OCI-LY7 (cell line): ENCODE measurements at regions not wholly inside any gene's neighbourhood (a gene's known extent, or its start where the extent isn't known, plus 50 kb on each side); places are given as distances from the start of the nearest gene placed in this dataset.

ENCODE experiments used
- CTCF ChIP-seq: fragments of 200-600 bp; sonication (generic); conservative IDR thresholded peaks from 2 replicates; pipeline ENCODE4 v1.5.1; 2014; ENCODE audit warnings: mild to moderate bottlenecking, antibody characterized with exemption, low read length, moderate library complexity, mixed read lengths
- EZH2phosphoT487 ChIP-seq: fragments of 200-600 bp; sonication (generic); IDR thresholded peaks from 2 replicates; pipeline ENCODE4 v1.6.1; 2018; ENCODE audit warnings: low read depth, borderline replicate concordance, mild to moderate bottlenecking, mixed run types, antibody characterized with exemption, low read length, moderate library complexity, mixed read lengths

- TF ChIP-seq CTCF (peak; percentile 92), EZH2phosphoT487 (no peak)
These were observed 323.5 kb downstream of the DAD1 start for GRCh38 chr14:22265319-22266141.
